KMS-11 (cell line): ENCODE measurements at regions not wholly inside any gene's neighbourhood (a gene's known extent, or its start where the extent isn't known, plus 50 kb on each side); places are given as distances from the start of the nearest gene placed in this dataset.

Source experiments
- H2AFZ ChIP-seq: fragments of 200-600 bp; sonication (generic); 2 replicates; pipeline ENCODE4 v1.6.1; 2016; ENCODE audit warnings: antibody characterized with exemption, mixed run types, low read depth
- H3K27ac ChIP-seq: fragments of 200-600 bp; sonication (generic); 2 replicates; pipeline ENCODE4 v1.6.1; 2016; ENCODE audit warnings: mild to moderate bottlenecking, mixed run types
- H3K27me3 ChIP-seq: fragments of 200-600 bp; sonication (generic); 2 replicates; pipeline ENCODE4 v1.6.1; 2017; ENCODE audit warnings: mild to moderate bottlenecking, low read depth, mixed run types, moderate library complexity; ENCODE audit not compliant: insufficient read depth
- H3K36me3 ChIP-seq: fragments of 200-600 bp; sonication (generic); 2 replicates; pipeline ENCODE4 v1.6.1; 2017; ENCODE audit warnings: mild to moderate bottlenecking, mixed run types; ENCODE audit not compliant: insufficient read depth
- H3K4me1 ChIP-seq: fragments of 200-600 bp; sonication (generic); 2 replicates; pipeline ENCODE4 v1.6.1; 2016; ENCODE audit warnings: mild to moderate bottlenecking, low read depth, mixed run types; ENCODE audit not compliant: poor library complexity, severe bottlenecking
- H3K4me2 ChIP-seq: fragments of 200-600 bp; sonication (generic); 2 replicates; pipeline ENCODE4 v1.7.0; 2016; ENCODE audit warnings: mild to moderate bottlenecking, mixed run types
- H3K4me3 ChIP-seq: fragments of 200-600 bp; sonication (generic); IDR thresholded peaks from 2 replicates; pipeline ENCODE4 v1.6.1; 2017; ENCODE audit warnings: low read depth, low read length, mixed read lengths; ENCODE audit not compliant: insufficient read depth
- H3K79me2 ChIP-seq: fragments of 200-600 bp; sonication (generic); 2 replicates; pipeline ENCODE4 v1.6.1; 2016; ENCODE audit warnings: low read depth, mixed run types; ENCODE audit not compliant: insufficient read depth
- H3K9ac ChIP-seq: fragments of 200-600 bp; sonication (generic); 2 replicates; pipeline ENCODE4 v1.6.1; 2016; ENCODE audit warnings: mild to moderate bottlenecking, mixed run types
- H4K20me1 ChIP-seq: fragments of 200-600 bp; sonication (generic); 2 replicates; pipeline ENCODE4 v1.6.1; 2016; ENCODE audit warnings: mild to moderate bottlenecking, mixed run types; ENCODE audit not compliant: insufficient read depth
- CTCF ChIP-seq: fragments of 200-600 bp; sonication (generic); conservative IDR thresholded peaks from 2 replicates; pipeline ENCODE4 v1.6.1; 2017; ENCODE audit warnings: low read depth, mild to moderate bottlenecking, antibody characterized with exemption, low read length, moderate library complexity, mixed read lengths

DNA sequence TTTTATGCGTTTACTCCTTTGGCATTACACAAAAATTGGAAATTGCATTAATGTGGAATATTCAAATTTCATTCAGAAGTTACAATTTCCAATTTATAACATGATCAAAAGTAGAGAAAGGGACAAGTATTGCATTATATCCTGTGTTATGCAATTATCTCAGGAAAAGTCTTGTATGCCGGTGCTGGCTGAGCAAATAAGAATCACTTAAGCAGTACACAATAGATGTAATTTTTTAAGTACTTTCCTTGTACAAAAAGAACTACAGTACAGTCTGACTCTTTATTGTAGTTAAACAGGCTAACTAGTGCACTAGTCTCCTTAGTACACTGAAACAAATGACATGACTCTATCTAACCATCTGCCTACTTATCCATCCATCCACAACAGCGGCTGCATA is 493.2 kb upstream of the KCNMB2 start:
- Histone ChIP-seq H3K9ac (no peak overlapping the region), H3K4me2 (no peak overlapping the region), H3K4me3 (no peak overlapping the region), H3K79me2 (no peaks in the 10 kb centered on the region), H3K4me1 (peaks cover 6% of the 10 kb centered on the region), H3K27me3 (no peaks in the 10 kb centered on the region), H3K36me3 (no peaks in the 10 kb centered on the region), H2AFZ (no peak overlapping the region), H3K27ac (no peak overlapping the region), H4K20me1 (no peaks in the 10 kb centered on the region)
- TF ChIP-seq CTCF, result no peak

- H3K36me3 ChIP-seq, result no peaks in the 10 kb centered on the region
- no peak overlapping the region for H3K4me2 ChIP-seq
- H3K4me3 ChIP-seq, result no peak overlapping the region
- no peaks in the 10 kb centered on the region for H4K20me1 ChIP-seq
- no peaks in the 10 kb centered on the region for H3K27me3 ChIP-seq
- no peak overlapping the region for H2AFZ ChIP-seq
- no peak overlapping the region for H3K9ac ChIP-seq
- no peaks in the 10 kb centered on the region for H3K79me2 ChIP-seq
- peaks cover 14% of the 10 kb centered on the region for H3K4me1 ChIP-seq
- no peak for TF ChIP-seq CTCF
- H3K27ac ChIP-seq, result no peak overlapping the region
Measured at GRCh38 chr3:178044320-178044719, 491.9 kb upstream of the KCNMB2 start.

GRCh38 chr3:178047496-178047895 is 488.7 kb upstream of the KCNMB2 start:
- Histone ChIP-seq H2AFZ (no peak overlapping the region), H3K79me2 (no peaks in the 10 kb centered on the region), H3K9ac (no peak overlapping the region), H3K4me1 (peaks cover 16% of the 10 kb centered on the region), H3K27me3 (no peaks in the 10 kb centered on the region), H3K36me3 (no peaks in the 10 kb centered on the region), H4K20me1 (no peaks in the 10 kb centered on the region), H3K27ac (no peak overlapping the region), H3K4me2 (no peak overlapping the region), H3K4me3 (no peak overlapping the region)
- TF ChIP-seq CTCF, result no peak

DNA sequence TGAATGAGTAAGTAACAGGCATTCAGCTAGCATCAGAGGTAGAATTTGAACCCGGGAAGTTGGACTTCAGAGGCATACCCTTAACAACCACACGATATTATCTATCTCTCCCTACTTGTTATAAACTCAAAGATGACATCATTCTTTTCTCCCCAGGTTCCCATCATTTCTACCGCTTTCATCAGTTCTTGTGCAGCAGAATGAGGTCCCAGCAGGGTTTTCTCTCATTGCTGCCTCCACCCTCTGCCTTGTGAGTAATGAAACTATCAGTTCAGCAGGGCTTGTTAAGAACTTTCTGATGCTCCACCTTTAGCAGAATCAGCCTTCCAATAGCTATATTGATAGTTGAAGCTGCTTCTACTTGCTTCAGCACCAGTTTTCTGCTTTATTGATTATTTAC is 487.5 kb upstream of the KCNMB2 start:
- Histone ChIP-seq H3K36me3 (no peaks in the 10 kb centered on the region), H3K27me3 (no peaks in the 10 kb centered on the region), H4K20me1 (no peaks in the 10 kb centered on the region), H3K4me2 (no peak overlapping the region), H3K9ac (no peak overlapping the region), H3K27ac (no peak overlapping the region), H3K79me2 (no peaks in the 10 kb centered on the region), H3K4me3 (no peak overlapping the region), H3K4me1 (peaks cover 13% of the 10 kb centered on the region), H2AFZ (no peak overlapping the region)
- no peak for TF ChIP-seq CTCF

DNA sequence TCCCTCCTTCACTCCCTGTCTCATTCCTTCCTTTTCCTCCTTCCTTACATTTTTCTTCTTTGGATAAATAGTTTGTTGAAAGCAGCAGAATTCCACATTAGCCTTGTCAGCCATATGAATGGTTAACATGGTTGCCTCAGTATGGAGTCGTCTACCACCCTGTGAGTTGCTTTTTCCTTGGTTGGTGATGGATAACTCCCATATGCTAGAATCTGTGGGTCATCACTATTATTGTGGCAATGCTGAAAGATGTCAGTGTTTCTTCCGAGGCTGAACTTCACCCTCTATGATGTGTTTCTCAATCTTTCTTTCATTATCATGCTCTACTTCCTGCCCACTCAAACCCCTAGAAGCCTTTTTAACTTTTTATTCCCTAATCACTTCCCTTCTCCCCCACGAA is 481.8 kb upstream of the KCNMB2 start:
- Histone ChIP-seq H3K36me3 (no peaks in the 10 kb centered on the region), H3K79me2 (no peaks in the 10 kb centered on the region), H3K27me3 (no peaks in the 10 kb centered on the region), H3K4me3 (no peak overlapping the region), H3K4me1 (peaks cover 3% of the 10 kb centered on the region), H4K20me1 (no peaks in the 10 kb centered on the region), H2AFZ (no peak overlapping the region), H3K27ac (no peak overlapping the region), H3K9ac (no peak overlapping the region), H3K4me2 (no peak overlapping the region)
- no peak for TF ChIP-seq CTCF
